H1 (cell line): ENCODE measurements at regions not wholly inside any gene's neighbourhood (a gene's known extent, or its start where the extent isn't known, plus 50 kb on each side); places are given as distances from the start of the nearest gene placed in this dataset.

Source experiments
- CTCF ChIA-PET: fragments of 300-600 bp; sonication (Branson Sonifier 250); formaldehyde crosslinking; loops from one replicate; lab custom pipeline; 2021; ENCODE audit not compliant: partially characterized antibody; lab: Charles Lee
- POLR2A ChIA-PET: fragments of 300-600 bp; sonication (Branson Sonifier 250); formaldehyde crosslinking; loops from one replicate; lab custom pipeline; 2021; ENCODE audit warnings: inconsistent platforms; ENCODE audit not compliant: partially characterized antibody; lab: Charles Lee
- DNase-seq, 2 experiments: peaks; one replicate each; pipeline versions ENCODE4 v3.0.0 to v3.0.0-alpha.2; 2010 to 2022; ENCODE audit warnings: low spot score in 2 of 2, low read depth in 1 of 2, mixed read lengths in 1 of 2
- FAIRE-seq: peaks from 2 replicates; lab custom pipeline; 2011; peaks lifted over from hg19 to GRCh38; lab: Jason Lieb, UNC
- H2AFZ ChIP-seq: 2 replicates; pipeline ENCODE4 v1.8.1; 2012; ENCODE audit warnings: low read length, inconsistent platforms
- H2AK5ac ChIP-seq: 2 replicates; pipeline ENCODE4 v1.6.1; 2013; ENCODE audit warnings: low read depth, low read length
- H2BK120ac ChIP-seq: replicated peaks from 2 replicates; pipeline ENCODE3; 2013; ENCODE audit warnings: low read depth, low read length, inconsistent platforms
- H2BK12ac ChIP-seq: 2 replicates; pipeline ENCODE4 v1.6.1; 2013; ENCODE audit warnings: low read depth, low read length
- H2BK15ac ChIP-seq: 2 replicates; pipeline ENCODE4 v1.6.1; 2013; ENCODE audit warnings: low read length
- H2BK20ac ChIP-seq: 2 replicates; pipeline ENCODE4 v1.6.1; 2013; ENCODE audit warnings: low read length
- H2BK5ac ChIP-seq: 2 replicates; pipeline ENCODE4 v1.6.1; 2013; ENCODE audit warnings: low read depth, low read length
- H3K14ac ChIP-seq: 2 replicates; pipeline ENCODE4 v1.6.1; 2013; ENCODE audit warnings: inconsistent platforms; ENCODE audit not compliant: insufficient read length
- H3K18ac ChIP-seq: 2 replicates; pipeline ENCODE4 v1.6.1; 2013; ENCODE audit warnings: low read length; ENCODE audit errors: extremely low read depth
- H3K23ac ChIP-seq: 2 replicates; pipeline ENCODE4 v1.6.1; 2013; ENCODE audit warnings: inconsistent platforms; ENCODE audit not compliant: insufficient read length
- H3K23me2 ChIP-seq: 2 replicates; pipeline ENCODE4 v1.6.1; 2013; ENCODE audit warnings: low read depth, low read length
- H3K27ac ChIP-seq: 2 replicates; pipeline ENCODE4 v1.6.1; 2011; ENCODE audit warnings: low read depth, low read length, inconsistent platforms
- H3K27me3 ChIP-seq, 4 experiments: replicated peaks in 1 of 4; 1 replicate in 1 of 4; 2 replicates in 3 of 4; pipeline versions ENCODE4 v1.6.1 to v1.8.1; 2011 to 2013; ENCODE audit warnings: low read length in 3 of 4, mild to moderate bottlenecking in 3 of 4, inconsistent platforms in 2 of 4, mixed read lengths in 2 of 4, moderate library complexity in 1 of 4; ENCODE audit not compliant: control insufficient read depth in 3 of 4, insufficient read depth in 3 of 4; ENCODE audit errors: extremely low read depth in 1 of 4
- H3K36me3 ChIP-seq, 4 experiments: 2 replicates each; pipeline versions ENCODE4 v1.6.1 to v1.8.1; 2011 to 2013; ENCODE audit warnings: mild to moderate bottlenecking in 4 of 4, low read length in 3 of 4, moderate library complexity in 2 of 4, control low read depth in 1 of 4, inconsistent platforms in 1 of 4; ENCODE audit not compliant: insufficient read depth in 4 of 4, control insufficient read depth in 2 of 4
- H3K4ac ChIP-seq: replicated peaks from 2 replicates; pipeline ENCODE3; 2013; ENCODE audit warnings: low read length, low read depth, mixed read lengths, inconsistent platforms; ENCODE audit not compliant: insufficient read length
- H3K4me1 ChIP-seq, 4 experiments: replicated peaks in 1 of 4; 1 replicate in 1 of 4; 2 replicates in 3 of 4; pipeline versions ENCODE4 v1.6.1 to v1.8.1; 2011 to 2013; ENCODE audit warnings: low read length in 3 of 4, inconsistent platforms in 2 of 4, mixed read lengths in 1 of 4; ENCODE audit not compliant: insufficient read depth in 4 of 4, control insufficient read depth in 3 of 4
- H3K4me2 ChIP-seq, 2 experiments: 2 replicates each; pipeline versions ENCODE4 v1.6.1 to v1.8.1; 2011 to 2013; ENCODE audit warnings: low read depth in 2 of 2, low read length in 2 of 2, control low read depth in 1 of 2, inconsistent platforms in 1 of 2, mild to moderate bottlenecking in 1 of 2; ENCODE audit not compliant: insufficient read depth in 1 of 2
- H3K4me3 ChIP-seq, 4 experiments: fragments of 200-600, 300-600 bp in 1 of 4; sonication (generic), shearing (Covaris generic), sonication (Bioruptor Twin) in 1 of 4; 2 replicates each; pipeline versions ENCODE4 v1.5.1 to v1.8.1; 2011 to 2016; ENCODE audit warnings: low read length in 4 of 4, low read depth in 3 of 4, control low read depth in 2 of 4, inconsistent platforms in 2 of 4, mild to moderate bottlenecking in 2 of 4, mixed read lengths in 1 of 4, moderate library complexity in 1 of 4; ENCODE audit not compliant: insufficient read depth in 2 of 4; ENCODE audit errors: extremely low read depth in 1 of 4
- H3K56ac ChIP-seq: replicated peaks from 2 replicates; pipeline ENCODE3; 2013; ENCODE audit warnings: low read depth, mild to moderate bottlenecking, mixed read lengths, low read length, inconsistent platforms; ENCODE audit not compliant: insufficient read length
- H3K79me1 ChIP-seq: 2 replicates; pipeline ENCODE4 v1.6.1; 2013; ENCODE audit warnings: low read depth, low read length, control low read depth
- H3K79me2 ChIP-seq, 2 experiments: 2 replicates each; pipeline versions ENCODE4 v1.6.1 to v1.8.1; 2012 to 2013; ENCODE audit warnings: low read length in 2 of 2, mild to moderate bottlenecking in 2 of 2, inconsistent platforms in 1 of 2; ENCODE audit not compliant: insufficient read depth in 2 of 2, control insufficient read depth in 1 of 2
- H3K9ac ChIP-seq, 4 experiments: replicated peaks in 1 of 4; 1 replicate in 1 of 4; 2 replicates in 3 of 4; pipeline versions ENCODE4 v1.6.1 to v1.8.1; 2011 to 2013; ENCODE audit warnings: low read depth in 3 of 4, low read length in 3 of 4, control low read depth in 2 of 4, mild to moderate bottlenecking in 2 of 4, moderate library complexity in 2 of 4, inconsistent platforms in 1 of 4; ENCODE audit errors: extremely low read depth in 1 of 4
- H3K9me3 ChIP-seq, 2 experiments: 2 replicates each; pipeline versions ENCODE4 v1.6.1 to v1.8.1; 2012 to 2013; ENCODE audit warnings: mild to moderate bottlenecking in 2 of 2, moderate library complexity in 2 of 2, control low read depth in 1 of 2, inconsistent platforms in 1 of 2, low read depth in 1 of 2, low read length in 1 of 2, mixed read lengths in 1 of 2; ENCODE audit not compliant: insufficient read depth in 2 of 2
- H4K20me1 ChIP-seq, 2 experiments: replicated peaks in 1 of 2; 2 replicates each; pipeline versions ENCODE3 to v1.8.1; 2011 to 2013; ENCODE audit warnings: inconsistent platforms in 2 of 2, low read length in 2 of 2, mild to moderate bottlenecking in 1 of 2; ENCODE audit not compliant: insufficient read depth in 2 of 2, control insufficient read depth in 1 of 2
- H4K5ac ChIP-seq: 2 replicates; pipeline ENCODE4 v1.6.1; 2013; ENCODE audit warnings: low read length, low read depth, mixed read lengths, inconsistent platforms; ENCODE audit not compliant: insufficient read length
- H4K8ac ChIP-seq: 2 replicates; pipeline ENCODE4 v1.8.0; 2013; ENCODE audit warnings: mild to moderate bottlenecking, moderate library complexity, low read length, inconsistent platforms; ENCODE audit not compliant: insufficient read depth; ENCODE audit errors: extremely low read depth
- H4K91ac ChIP-seq: replicated peaks from 2 replicates; pipeline ENCODE3; 2013; ENCODE audit warnings: low read length, mixed read lengths, inconsistent platforms; ENCODE audit not compliant: insufficient read length
- ATF2 ChIP-seq: IDR thresholded peaks from 2 replicates; pipeline ENCODE4 v1.6.1; 2012; ENCODE audit warnings: low read length, inconsistent platforms
- BRCA1 ChIP-seq: IDR thresholded peaks from 2 replicates; pipeline ENCODE4 v1.6.1; 2012; ENCODE audit warnings: low read depth, low read length, improper control_type of control experiment
- CHD1 ChIP-seq: IDR thresholded peaks from 2 replicates; pipeline ENCODE4 v1.6.1; 2012; ENCODE audit warnings: low read depth, low read length, improper control_type of control experiment
- CHD2 ChIP-seq: IDR thresholded peaks from 2 replicates; pipeline ENCODE4 v1.6.1; 2012; ENCODE audit warnings: low read length, improper control_type of control experiment
- GABPA ChIP-seq: IDR thresholded peaks from 2 replicates; pipeline ENCODE4 v1.6.1; 2011; ENCODE audit warnings: mild to moderate bottlenecking, low read length, moderate library complexity, borderline replicate concordance; ENCODE audit not compliant: insufficient read depth
- GTF2F1 ChIP-seq: IDR thresholded peaks from 2 replicates; pipeline ENCODE4 v1.6.1; 2012; ENCODE audit warnings: low read depth, low read length, improper control_type of control experiment, borderline replicate concordance
- POLR2A ChIP-seq, 2 experiments: IDR thresholded peaks; 1 replicate in 1 of 2; 2 replicates in 1 of 2; pipeline ENCODE4 v1.6.1; 2011; ENCODE audit warnings: low read depth in 2 of 2, low read length in 2 of 2, mild to moderate bottlenecking in 2 of 2; ENCODE audit errors: control extremely low read depth in 1 of 2
- RFX5 ChIP-seq: IDR thresholded peaks from 2 replicates; pipeline ENCODE4 v1.6.1; 2011; ENCODE audit warnings: low read depth, low read length, improper control_type of control experiment, borderline replicate concordance
- RXRA ChIP-seq: IDR thresholded peaks from 2 replicates; pipeline ENCODE4 v1.6.1; 2011; ENCODE audit warnings: low read depth, mild to moderate bottlenecking, low read length, moderate library complexity; ENCODE audit not compliant: insufficient read depth
- SIN3A ChIP-seq, 2 experiments: IDR thresholded peaks in 1 of 2; conservative IDR thresholded peaks in 1 of 2; 2 replicates each; pipeline ENCODE4 v1.6.1; 2011 to 2012; ENCODE audit warnings: low read length in 2 of 2, improper control_type of control experiment in 1 of 2, low read depth in 1 of 2, mild to moderate bottlenecking in 1 of 2
- SP1 ChIP-seq: IDR thresholded peaks from 2 replicates; pipeline ENCODE4 v1.6.1; 2011; ENCODE audit warnings: low read depth, low read length
- SP4 ChIP-seq: IDR thresholded peaks from 2 replicates; pipeline ENCODE4 v1.6.1; 2012; ENCODE audit warnings: low read length, inconsistent platforms
- TAF1 ChIP-seq: IDR thresholded peaks from 2 replicates; pipeline ENCODE4 v1.6.1; 2011; ENCODE audit warnings: mild to moderate bottlenecking, low read depth, low read length
- TCF12 ChIP-seq: IDR thresholded peaks from 2 replicates; pipeline ENCODE4 v1.6.1; 2011; ENCODE audit warnings: low read depth, mild to moderate bottlenecking, low read length
- YY1 ChIP-seq: IDR thresholded peaks from 2 replicates; pipeline ENCODE4 v1.6.1; 2011; ENCODE audit warnings: low read depth, mild to moderate bottlenecking, low read length
- WGBS, 2 experiments: shearing (Covaris generic) in 1 of 2; methylation state at CpG; one replicate each; pipeline versions ENCODE4 v1.1.6 to v1.1.7; 2013 to 2015; ENCODE audit warnings: low lambda C conversion rate in 2 of 2, mixed read lengths in 2 of 2, inconsistent platforms in 1 of 2, low coverage in 1 of 2, missing lambda C conversion rate in 1 of 2; ENCODE audit not compliant: insufficient replicate concordance in 2 of 2, insufficient coverage in 1 of 2, insufficient read length in 1 of 2; ENCODE audit errors: extremely low coverage in 1 of 2, missing lambda C conversion rate in 1 of 2; 5-methylcytosine and 5-hydroxymethylcytosine counted together

- Histone ChIP-seq H3K4me1 (no peaks in the 10 kb centered on the region), H3K9me3 (no peaks in the 10 kb centered on the region), H4K8ac (no peak overlapping the region), H3K14ac (no peak overlapping the region), H3K79me1 (no peaks in the 10 kb centered on the region), H2AFZ (no peak overlapping the region), H3K27me3 (no peaks in the 10 kb centered on the region), H3K4ac (no peak overlapping the region), H3K9ac (no peak overlapping the region), H3K18ac (no peak overlapping the region), H2AK5ac (no peak overlapping the region), H3K4me2 (no peak overlapping the region), H2BK5ac (no peak overlapping the region), H2BK12ac (no peak overlapping the region), H3K79me2 (no peaks in the 10 kb centered on the region), H4K20me1 (no peaks in the 10 kb centered on the region), H2BK120ac (no peak overlapping the region), H3K23me2 (no peaks in the 10 kb centered on the region), H4K91ac (no peak overlapping the region), H2BK15ac (no peak overlapping the region), H3K23ac (no peak overlapping the region), H2BK20ac (no peak overlapping the region), H3K27ac (no peak overlapping the region), H3K56ac (no peak overlapping the region), H4K5ac (no peak overlapping the region), H3K36me3 (no peaks in the 10 kb centered on the region), H3K4me3 (no peak overlapping the region)
- FAIRE-seq, result no peak
- CTCF ChIA-PET, result interaction anchor here (6.7 kb wide), 1 partner anchor 11 kb away, joined by 39 read pairs; no protein-coding TSS in a partner anchor
- POLR2A ChIA-PET, result no interaction called here
- WGBS, 2 experiments, result 93% methylated on average over 4 of the region's 4 CpGs; no CpG with 5 or more reads in 1 of the 2 experiments
- no peak for DNase-seq
- TF ChIP-seq POLR2A (IDR thresholded peaks at IDR 0.05; ENCODE audit: control extremely low read depth in 1 of 2, low read depth in 2 of 2, low read length in 2 of 2) (no peak), GTF2F1 (no peak), BRCA1 (no peak), ATF2 (no peak), CHD2 (no peak), GABPA (no peak), SP4 (no peak), SP1 (no peak), TCF12 (no peak), SIN3A (conservative IDR thresholded peaks at IDR 0.05 in 1 of 2, IDR thresholded peaks at IDR 0.05 in 1 of 2; ENCODE audit: low read depth in 1 of 2, low read length in 2 of 2) (no peak), RXRA (no peak), TAF1 (no peak), RFX5 (no peak), YY1 (no peak), CHD1 (no peak)
Observed at GRCh38 chr10:121059351-121059750, 208.2 kb downstream of the WDR11 start.
